Hematopoietic multipotent progenitor cell treated with erythropoietin and hydrocortisone succinate and interleukin-3 and kit ligand, for 8 days (in vitro differentiated cells): ENCODE measurements at regions not wholly inside any gene's neighbourhood (a gene's known extent, or its start where the extent isn't known, plus 50 kb on each side); places are given as distances from the start of the nearest gene placed in this dataset.
"Not testable (repeated sequence)": the region's sequence is repeated elsewhere in the genome, so short reads cannot be mapped to it uniquely, and the experiment has no call there.

ENCODE experiments used
- DNase-seq: peaks from one replicate; pipeline ENCODE4 v3.0.0-alpha.2; 2015

GRCh38 chr14:57150449-57150848, 118.3 kb downstream of the EXOC5 start:
- no peak for DNase-seq

GRCh38 chr14:57139173-57139572, 129.5 kb downstream of the EXOC5 start:
- DNase-seq: no peak

GRCh38 chr14:57136669-57137328, 131.9 kb downstream of the EXOC5 start:
- no peak for DNase-seq

- not testable (repeated sequence) for DNase-seq
Measured at GRCh38 chr14:57127809-57128208, 140.9 kb downstream of the EXOC5 start.

GRCh38 chr14:57122129-57122528, 146.6 kb downstream of the EXOC5 start:
- no peak for DNase-seq

GRCh38 chr14:57112072-57112807, 156.5 kb downstream of the EXOC5 start:
- not testable (repeated sequence) for DNase-seq

GRCh38 chr14:57110411-57110810, 158.3 kb downstream of the EXOC5 start:
- DNase-seq: not testable (repeated sequence)

- DNase-seq: no peak
Measured at GRCh38 chr14:57091030-57091608, 177.6 kb downstream of the EXOC5 start.

- DNase-seq: no peak
Measured at GRCh38 chr14:57089901-57090300, 178.8 kb downstream of the EXOC5 start.

GRCh38 chr14:57087841-57088240, 180.9 kb downstream of the EXOC5 start:
- no peak for DNase-seq

- DNase-seq: no peak
Measured at GRCh38 chr14:57086271-57087162, 182.2 kb downstream of the EXOC5 start.

GRCh38 chr14:57085801-57086200, 182.9 kb downstream of the EXOC5 start:
- DNase-seq: no peak

- no peak for DNase-seq
Measured at GRCh38 chr14:57085043-57085442, 183.7 kb downstream of the EXOC5 start.

GRCh38 chr14:57080691-57081090, 188.0 kb downstream of the EXOC5 start:
- DNase-seq: no peak

- no peak for DNase-seq
Measured at GRCh38 chr14:57078054-57078453, 190.7 kb downstream of the EXOC5 start.

- DNase-seq: no peak
Measured at GRCh38 chr14:57073986-57074385, 194.7 kb downstream of the EXOC5 start.

GRCh38 chr14:57071639-57072038, 197.1 kb downstream of the EXOC5 start:
- DNase-seq: no peak

- no peak for DNase-seq
Measured at GRCh38 chr14:57069702-57070101, 199.0 kb downstream of the EXOC5 start.

GRCh38 chr14:57068511-57068910, 200.2 kb downstream of the EXOC5 start:
- no peak for DNase-seq

GRCh38 chr14:57066887-57067513, 201.7 kb downstream of the EXOC5 start:
- DNase-seq: peak; percentile 26

- DNase-seq: no peak
Measured at GRCh38 chr14:57066463-57066862, 202.2 kb downstream of the EXOC5 start.

- DNase-seq: no peak
Measured at GRCh38 chr14:57061009-57061711, 207.5 kb downstream of the EXOC5 start.
